A204.1 (cell line): ENCODE measurements at regions not wholly inside any gene's neighbourhood (a gene's known extent, or its start where the extent isn't known, plus 50 kb on each side); places are given as distances from the start of the nearest gene placed in this dataset.

Experiments used
- FAIRE-seq: peaks from 2 replicates; lab custom pipeline; 2012; peaks lifted over from hg19 to GRCh38; lab: Jason Lieb, UNC

- FAIRE-seq, result no peak
Observed at GRCh38 chr12:84741031-84741430, 171.6 kb downstream of the SLC6A15 start.

GRCh38 chr12:84740602-84741001, 172.0 kb downstream of the SLC6A15 start:
- no peak for FAIRE-seq

- FAIRE-seq, result no peak
Observed at GRCh38 chr12:84738481-84738972, 174.1 kb downstream of the SLC6A15 start.

GRCh38 chr12:84732828-84733340, 179.7 kb downstream of the SLC6A15 start:
- no peak for FAIRE-seq

GRCh38 chr12:84730561-84731162, 181.9 kb downstream of the SLC6A15 start:
- no peak for FAIRE-seq

- no peak for FAIRE-seq
Observed at GRCh38 chr12:84727961-84728360, 184.6 kb downstream of the SLC6A15 start.

- FAIRE-seq, result no peak
Observed at GRCh38 chr12:84726780-84727179, 185.8 kb downstream of the SLC6A15 start.

- FAIRE-seq, result no peak
Observed at GRCh38 chr12:84723988-84724387, 188.6 kb downstream of the SLC6A15 start.

GRCh38 chr12:84719997-84720396, 192.6 kb downstream of the SLC6A15 start:
- no peak for FAIRE-seq

GRCh38 chr12:84718906-84719305, 193.7 kb downstream of the SLC6A15 start:
- no peak for FAIRE-seq

GRCh38 chr12:84712747-84713146, 199.9 kb downstream of the SLC6A15 start:
- no peak for FAIRE-seq

- no peak for FAIRE-seq
Observed at GRCh38 chr12:84706374-84706773, 206.2 kb downstream of the SLC6A15 start.

- FAIRE-seq, result no peak
Observed at GRCh38 chr12:84704856-84705255, 207.7 kb downstream of the SLC6A15 start.

GRCh38 chr12:84702001-84702400, 210.6 kb downstream of the SLC6A15 start:
- FAIRE-seq, result no peak

GRCh38 chr12:84701041-84701440, 211.6 kb downstream of the SLC6A15 start:
- no peak for FAIRE-seq

- FAIRE-seq, result no peak
Observed at GRCh38 chr12:84698576-84699333, 213.8 kb downstream of the SLC6A15 start.

- FAIRE-seq, result no peak
Observed at GRCh38 chr12:84696908-84697540, 215.6 kb downstream of the SLC6A15 start.

- FAIRE-seq, result no peak
Observed at GRCh38 chr12:84696281-84696680, 216.3 kb downstream of the SLC6A15 start.

GRCh38 chr12:84694116-84694515, 218.5 kb downstream of the SLC6A15 start:
- FAIRE-seq, result no peak

- FAIRE-seq, result no peak
Observed at GRCh38 chr12:84692071-84692470, 220.5 kb downstream of the SLC6A15 start.

GRCh38 chr12:84691266-84691665, 221.3 kb downstream of the SLC6A15 start:
- no peak for FAIRE-seq

- FAIRE-seq, result no peak
Observed at GRCh38 chr12:84689638-84690037, 223.0 kb downstream of the SLC6A15 start.

GRCh38 chr12:84685379-84685778, 227.2 kb downstream of the SLC6A15 start:
- FAIRE-seq, result no peak
